Neutrophil (primary cell): ENCODE measurements at regions not wholly inside any gene's neighbourhood (a gene's known extent, or its start where the extent isn't known, plus 50 kb on each side); places are given as distances from the start of the nearest gene placed in this dataset.
"Not testable (repeated sequence)": the region's sequence is repeated elsewhere in the genome, so short reads cannot be mapped to it uniquely, and the experiment has no call there.

Source experiments
- H3K27ac ChIP-seq: fragments of 200-600 bp; sonication (generic); 2 replicates; pipeline ENCODE4 v1.5.1; 2016; ENCODE audit warnings: mild to moderate bottlenecking, moderate library complexity
- H3K27me3 ChIP-seq: fragments of 200-600 bp; sonication (generic); 2 replicates; pipeline ENCODE4 v1.6.0; 2016; ENCODE audit warnings: mild to moderate bottlenecking
- H3K36me3 ChIP-seq: fragments of 200-600 bp; sonication (generic); 2 replicates; pipeline ENCODE4 v1.5.1; 2017
- H3K4me1 ChIP-seq, 2 experiments: fragments of 200-600 bp in 1 of 2; sonication (generic) in 1 of 2; 1 replicate in 1 of 2; 2 replicates in 1 of 2; pipeline versions ENCODE4 v1.5.1 to v1.6.1; 2013 to 2016; ENCODE audit warnings: low read depth in 1 of 2, low read length in 1 of 2, mild to moderate bottlenecking in 1 of 2, moderate library complexity in 1 of 2; ENCODE audit not compliant: control insufficient read depth in 1 of 2, insufficient read depth in 1 of 2
- H3K4me3 ChIP-seq, 2 experiments: fragments of 200-600 bp in 1 of 2; sonication (generic) in 1 of 2; 1 replicate in 1 of 2; 2 replicates in 1 of 2; pipeline ENCODE4 v1.5.1; 2013 to 2016; ENCODE audit warnings: low read depth in 1 of 2, low read length in 1 of 2, mild to moderate bottlenecking in 1 of 2, moderate library complexity in 1 of 2
- H3K9me3 ChIP-seq: fragments of 200-600 bp; sonication (generic); 2 replicates; pipeline ENCODE4 v1.5.1; 2016
- TF ChIP-seq, protein P1 (sequence below): fragments of 200-600 bp; sonication (generic); IDR thresholded peaks from 2 replicates; pipeline ENCODE4 v1.5.1; 2016; ENCODE audit warnings: antibody characterized with exemption

GRCh38 chr5:124962111-124962510, 215.7 kb upstream of the ZNF608 start:
- Histone ChIP-seq H3K4me3 (no peak overlapping the region), H3K27ac (no peak overlapping the region), H3K27me3 (no peaks in the 10 kb centered on the region), H3K36me3 (no peaks in the 10 kb centered on the region), H3K9me3 (no peaks in the 10 kb centered on the region), H3K4me1 (peaks cover 8 to 10% of the 10 kb centered on the region in 2 experiments)
- TF ChIP-seq, protein P1, sequence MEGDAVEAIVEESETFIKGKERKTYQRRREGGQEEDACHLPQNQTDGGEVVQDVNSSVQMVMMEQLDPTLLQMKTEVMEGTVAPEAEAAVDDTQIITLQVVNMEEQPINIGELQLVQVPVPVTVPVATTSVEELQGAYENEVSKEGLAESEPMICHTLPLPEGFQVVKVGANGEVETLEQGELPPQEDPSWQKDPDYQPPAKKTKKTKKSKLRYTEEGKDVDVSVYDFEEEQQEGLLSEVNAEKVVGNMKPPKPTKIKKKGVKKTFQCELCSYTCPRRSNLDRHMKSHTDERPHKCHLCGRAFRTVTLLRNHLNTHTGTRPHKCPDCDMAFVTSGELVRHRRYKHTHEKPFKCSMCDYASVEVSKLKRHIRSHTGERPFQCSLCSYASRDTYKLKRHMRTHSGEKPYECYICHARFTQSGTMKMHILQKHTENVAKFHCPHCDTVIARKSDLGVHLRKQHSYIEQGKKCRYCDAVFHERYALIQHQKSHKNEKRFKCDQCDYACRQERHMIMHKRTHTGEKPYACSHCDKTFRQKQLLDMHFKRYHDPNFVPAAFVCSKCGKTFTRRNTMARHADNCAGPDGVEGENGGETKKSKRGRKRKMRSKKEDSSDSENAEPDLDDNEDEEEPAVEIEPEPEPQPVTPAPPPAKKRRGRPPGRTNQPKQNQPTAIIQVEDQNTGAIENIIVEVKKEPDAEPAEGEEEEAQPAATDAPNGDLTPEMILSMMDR, result no peak

GRCh38 chr5:124962735-124963134, 216.3 kb upstream of the ZNF608 start:
- H3K9me3 ChIP-seq, result no peaks in the 10 kb centered on the region
- no peak overlapping the region for H3K4me3 ChIP-seq
- H3K4me1 ChIP-seq, result peaks cover 8 to 10% of the 10 kb centered on the region in 2 experiments
- H3K27me3 ChIP-seq, result no peaks in the 10 kb centered on the region
- TF ChIP-seq, protein P1, result no peak
- no peaks in the 10 kb centered on the region for H3K36me3 ChIP-seq
- no peak overlapping the region for H3K27ac ChIP-seq

GRCh38 chr5:124963236-124963919, 216.9 kb upstream of the ZNF608 start:
- no peak overlapping the region for H3K4me3 ChIP-seq
- H3K36me3 ChIP-seq, result no peaks in the 10 kb centered on the region
- no peak overlapping the region for H3K27ac ChIP-seq
- no peaks in the 10 kb centered on the region for H3K27me3 ChIP-seq
- TF ChIP-seq, protein P1, result no peak
- peaks cover 8 to 10% of the 10 kb centered on the region in 2 experiments for H3K4me1 ChIP-seq
- H3K9me3 ChIP-seq, result no peaks in the 10 kb centered on the region

DNA sequence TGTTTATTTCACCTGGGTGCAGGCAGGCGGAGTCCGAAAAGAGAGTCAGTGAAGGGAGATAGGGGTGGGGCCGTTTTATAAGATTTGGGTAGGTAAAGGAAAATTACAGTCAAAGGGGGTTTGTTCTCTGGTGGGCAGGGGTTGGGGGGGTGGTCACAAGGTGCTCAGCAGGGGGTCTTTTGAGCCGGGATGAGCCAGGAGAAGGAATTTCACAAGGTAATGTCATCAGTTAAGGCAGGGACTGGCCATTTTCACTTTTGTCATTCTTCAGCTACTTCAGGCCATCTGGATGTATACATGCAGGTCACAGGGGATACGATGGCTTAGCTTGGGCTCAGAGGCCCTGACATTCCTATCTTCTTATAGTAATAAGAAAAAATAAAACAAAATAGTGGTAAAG, 220.3 kb upstream of the ZNF608 start:
- not testable (repeated sequence) for H3K27me3 ChIP-seq, H3K9me3 ChIP-seq, H3K36me3 ChIP-seq, H3K27ac ChIP-seq, H3K4me3 ChIP-seq
- peaks cover 8 to 10% of the 10 kb centered on the region in 2 experiments for H3K4me1 ChIP-seq

GRCh38 chr5:124970381-124970780, 223.9 kb upstream of the ZNF608 start:
- H3K4me1 ChIP-seq, H3K36me3 ChIP-seq, H3K27me3 ChIP-seq: not testable (repeated sequence)

DNA sequence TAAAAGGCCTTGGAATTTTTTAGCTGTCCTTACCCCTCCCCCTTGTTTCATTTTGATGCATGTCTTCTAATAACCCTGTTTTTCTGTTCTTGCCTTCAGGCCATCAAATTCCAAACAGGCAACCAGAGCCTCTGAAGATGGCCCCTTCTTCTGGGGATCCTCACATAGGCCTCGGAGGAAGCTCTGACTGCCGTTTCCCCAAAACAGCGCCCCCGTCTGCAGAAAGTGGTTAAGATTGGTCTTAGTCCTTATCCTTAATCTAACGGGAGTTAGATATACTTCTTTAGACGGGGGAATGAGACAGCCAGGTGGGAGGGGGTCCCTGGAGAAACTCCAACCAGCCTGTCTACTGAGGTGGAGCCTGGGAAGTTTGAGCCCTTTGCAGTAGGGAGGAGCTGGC, 226.3 kb upstream of the ZNF608 start:
- no peaks in the 10 kb centered on the region for H3K36me3 ChIP-seq
- H3K4me3 ChIP-seq, result no peak overlapping the region
- no peak overlapping the region for H3K27ac ChIP-seq
- H3K27me3 ChIP-seq, result no peaks in the 10 kb centered on the region
- no peaks in the 10 kb centered on the region for H3K9me3 ChIP-seq
- H3K4me1 ChIP-seq, result no peaks in the 10 kb centered on the region
- TF ChIP-seq, protein P1, result no peak

More at GRCh38 chr5:124970381-124970780, 223.9 kb upstream of the ZNF608 start:
- not testable (repeated sequence) for H3K9me3 ChIP-seq, H3K27ac ChIP-seq, H3K4me3 ChIP-seq
